Neural progenitor cell (in vitro differentiated cells): ENCODE measurements at regions not wholly inside any gene's neighbourhood (a gene's known extent, or its start where the extent isn't known, plus 50 kb on each side); places are given as distances from the start of the nearest gene placed in this dataset.

Experiments used
- CTCF ChIP-seq: fragments of 200-600 bp; sonication (generic); IDR thresholded peaks from 2 replicates; pipeline ENCODE4 v1.5.1; 2017; ENCODE audit warnings: antibody characterized with exemption, mild to moderate bottlenecking
- EZH2 ChIP-seq: fragments of 200-600 bp; sonication (generic); IDR thresholded peaks from 2 replicates; pipeline ENCODE4 v1.6.1; 2017; ENCODE audit warnings: antibody characterized with exemption, mild to moderate bottlenecking, moderate library complexity

DNA sequence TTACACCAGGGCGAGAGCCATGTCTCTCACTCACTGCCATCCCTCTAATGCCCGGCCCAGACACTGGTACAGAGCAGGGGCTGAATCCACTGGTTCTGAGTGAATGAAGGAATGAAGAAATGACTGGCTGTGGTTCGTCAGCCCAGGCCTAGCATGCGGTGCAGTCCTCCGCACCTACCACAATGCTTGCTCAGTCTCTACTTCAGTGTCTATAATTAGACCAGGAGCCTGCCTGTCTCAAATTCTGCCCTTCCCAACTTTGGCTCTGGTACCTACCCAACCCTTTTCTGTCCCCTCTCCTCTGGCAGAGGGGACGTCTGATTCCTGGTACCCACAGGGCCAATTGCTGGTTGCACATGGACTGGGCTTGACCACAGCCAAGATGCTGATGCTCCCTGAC, 118.2 kb upstream of the GRIK3 start:
- TF ChIP-seq CTCF, result no peak
- no peak for TF ChIP-seq EZH2
